Endothelial cell (in vitro differentiated cells): ENCODE measurements at regions not wholly inside any gene's neighbourhood (a gene's known extent, or its start where the extent isn't known, plus 50 kb on each side); places are given as distances from the start of the nearest gene placed in this dataset.

Experiments
- DNase-seq: peaks from one replicate; pipeline ENCODE4 v3.0.0; 2021; ENCODE audit warnings: low spot score
- H3K27ac Mint-ChIP-seq: one replicate; pipeline ENCODE4 v1.8.0; 2021; ENCODE audit warnings: mixed read lengths, inconsistent platforms; ENCODE audit not compliant: unreplicated experiment
- H3K27me3 Mint-ChIP-seq: one replicate; pipeline ENCODE4 v1.8.0; 2021; ENCODE audit warnings: mild to moderate bottlenecking, moderate library complexity, mixed read lengths, inconsistent platforms; ENCODE audit not compliant: unreplicated experiment
- H3K36me3 Mint-ChIP-seq: one replicate; pipeline ENCODE4 v1.8.0; 2021; ENCODE audit warnings: mild to moderate bottlenecking, low read depth, mixed read lengths, inconsistent platforms; ENCODE audit not compliant: unreplicated experiment
- H3K4me1 Mint-ChIP-seq: one replicate; pipeline ENCODE4 v1.8.0; 2021; ENCODE audit warnings: mild to moderate bottlenecking, mixed read lengths, inconsistent platforms; ENCODE audit not compliant: unreplicated experiment
- H3K4me3 Mint-ChIP-seq: one replicate; pipeline ENCODE4 v1.8.0; 2021; ENCODE audit warnings: mild to moderate bottlenecking, mixed read lengths, inconsistent platforms; ENCODE audit not compliant: unreplicated experiment
- H3K9me3 Mint-ChIP-seq: one replicate; pipeline ENCODE4 v1.8.0; 2021; ENCODE audit warnings: mixed read lengths, inconsistent platforms; ENCODE audit not compliant: unreplicated experiment
- TF ChIP-seq, protein P1 (sequence below): fragments of 200-600 bp; sonication (generic); IDR thresholded peaks from one replicate; pipeline ENCODE4 v1.5.0; 2021; ENCODE audit warnings: antibody characterized with exemption; ENCODE audit not compliant: unreplicated experiment

DNA sequence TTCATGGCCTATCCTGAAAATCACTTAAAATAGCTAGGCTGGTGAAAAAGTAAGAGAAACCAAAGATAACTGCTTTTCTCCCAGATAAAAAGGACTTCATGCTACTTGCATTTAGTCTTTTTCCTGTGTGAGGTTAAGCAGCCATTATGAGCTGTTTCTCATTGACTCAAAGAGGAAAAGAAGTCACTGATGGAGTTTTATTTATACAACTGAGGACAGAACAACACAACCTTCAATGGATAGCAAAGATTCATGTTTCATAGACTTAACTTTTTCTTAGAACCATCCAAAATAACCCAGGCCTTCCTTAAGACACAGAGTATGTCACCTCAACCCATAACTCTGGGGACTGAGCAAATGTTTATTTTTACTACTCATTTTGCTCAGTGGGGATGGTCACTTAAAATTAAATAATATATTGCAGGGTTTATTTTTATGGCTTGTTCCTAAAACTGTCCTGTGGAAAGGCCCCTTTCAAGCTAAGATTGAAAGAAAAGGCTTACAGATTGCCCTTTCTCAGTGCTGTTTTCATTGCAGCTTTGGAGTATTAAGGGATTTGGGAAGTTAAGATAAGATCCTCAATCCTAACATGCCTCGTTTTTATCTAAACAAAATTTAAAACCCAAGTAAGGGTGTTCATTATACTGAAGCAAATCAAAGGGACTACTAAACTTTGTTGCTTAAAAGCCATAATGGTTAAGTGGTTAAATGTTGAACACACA, 252.6 kb upstream of the MAD2L1 start:
- Mint-ChIP-seq H3K27ac (peak overlapping the region; percentile 30), H3K4me3 (no peak overlapping the region), H3K9me3 (no peaks in the 10 kb centered on the region), H3K27me3 (no peaks in the 10 kb centered on the region), H3K36me3 (no peaks in the 10 kb centered on the region), H3K4me1 (peaks cover 5% of the 10 kb centered on the region)
- TF ChIP-seq, protein P1, sequence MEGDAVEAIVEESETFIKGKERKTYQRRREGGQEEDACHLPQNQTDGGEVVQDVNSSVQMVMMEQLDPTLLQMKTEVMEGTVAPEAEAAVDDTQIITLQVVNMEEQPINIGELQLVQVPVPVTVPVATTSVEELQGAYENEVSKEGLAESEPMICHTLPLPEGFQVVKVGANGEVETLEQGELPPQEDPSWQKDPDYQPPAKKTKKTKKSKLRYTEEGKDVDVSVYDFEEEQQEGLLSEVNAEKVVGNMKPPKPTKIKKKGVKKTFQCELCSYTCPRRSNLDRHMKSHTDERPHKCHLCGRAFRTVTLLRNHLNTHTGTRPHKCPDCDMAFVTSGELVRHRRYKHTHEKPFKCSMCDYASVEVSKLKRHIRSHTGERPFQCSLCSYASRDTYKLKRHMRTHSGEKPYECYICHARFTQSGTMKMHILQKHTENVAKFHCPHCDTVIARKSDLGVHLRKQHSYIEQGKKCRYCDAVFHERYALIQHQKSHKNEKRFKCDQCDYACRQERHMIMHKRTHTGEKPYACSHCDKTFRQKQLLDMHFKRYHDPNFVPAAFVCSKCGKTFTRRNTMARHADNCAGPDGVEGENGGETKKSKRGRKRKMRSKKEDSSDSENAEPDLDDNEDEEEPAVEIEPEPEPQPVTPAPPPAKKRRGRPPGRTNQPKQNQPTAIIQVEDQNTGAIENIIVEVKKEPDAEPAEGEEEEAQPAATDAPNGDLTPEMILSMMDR: no peak
- DNase-seq: no peak

DNA sequence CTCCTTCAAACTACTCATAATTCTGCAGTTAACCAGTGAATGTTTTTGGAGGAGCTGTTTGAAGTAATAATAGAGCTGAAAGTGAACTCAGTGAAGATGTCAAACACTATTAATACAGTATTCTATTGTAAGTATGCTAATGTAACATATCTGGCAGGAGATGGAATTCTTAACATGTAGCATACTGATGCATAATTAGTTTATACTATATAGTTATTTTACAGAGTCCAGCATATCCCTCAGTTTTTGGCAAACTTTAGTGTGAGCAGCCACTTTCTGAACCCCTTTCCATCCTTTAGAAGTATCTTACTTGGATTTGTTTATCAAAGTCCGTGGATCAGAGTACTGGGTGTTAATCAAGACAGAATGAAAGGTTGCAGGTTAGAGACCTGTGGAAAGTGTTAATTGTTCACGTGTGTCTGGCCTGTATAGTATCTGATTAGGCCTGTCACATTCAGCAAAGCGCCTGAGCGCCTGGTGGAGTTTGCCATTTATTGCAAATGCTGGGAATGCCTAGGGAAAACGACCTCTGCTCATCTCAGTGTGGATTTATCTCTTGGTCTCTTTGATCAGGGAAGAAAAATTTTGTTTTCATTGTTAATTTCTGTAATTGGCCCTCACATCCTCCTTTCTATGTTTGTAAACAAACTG, 251.7 kb upstream of the MAD2L1 start:
- TF ChIP-seq, protein P1: no peak
- Mint-ChIP-seq H3K9me3 (no peaks in the 10 kb centered on the region), H3K4me3 (no peak overlapping the region), H3K27ac (no peak overlapping the region), H3K27me3 (no peaks in the 10 kb centered on the region), H3K36me3 (no peaks in the 10 kb centered on the region), H3K4me1 (peaks cover 5% of the 10 kb centered on the region)
- no peak for DNase-seq

DNA sequence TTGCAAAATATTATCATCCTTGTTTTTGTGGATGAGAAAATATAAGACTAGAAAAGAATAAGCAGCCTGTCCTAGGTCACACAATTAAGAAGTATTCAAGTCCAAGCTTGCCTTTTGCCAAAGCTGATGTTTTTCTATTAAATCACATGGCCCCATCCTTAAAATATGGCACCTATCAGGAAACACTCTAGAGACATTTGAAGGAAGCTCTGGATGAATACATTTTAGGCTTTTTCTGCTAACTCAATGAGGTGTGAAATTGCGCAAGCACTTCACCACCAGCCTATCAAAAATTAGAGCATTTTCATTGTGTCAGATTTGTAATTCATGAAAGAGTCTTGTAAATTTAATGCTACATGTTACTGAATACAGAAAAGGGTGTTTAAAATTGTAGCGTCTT, 251.1 kb upstream of the MAD2L1 start:
- H3K27ac Mint-ChIP-seq: no peak overlapping the region

DNA sequence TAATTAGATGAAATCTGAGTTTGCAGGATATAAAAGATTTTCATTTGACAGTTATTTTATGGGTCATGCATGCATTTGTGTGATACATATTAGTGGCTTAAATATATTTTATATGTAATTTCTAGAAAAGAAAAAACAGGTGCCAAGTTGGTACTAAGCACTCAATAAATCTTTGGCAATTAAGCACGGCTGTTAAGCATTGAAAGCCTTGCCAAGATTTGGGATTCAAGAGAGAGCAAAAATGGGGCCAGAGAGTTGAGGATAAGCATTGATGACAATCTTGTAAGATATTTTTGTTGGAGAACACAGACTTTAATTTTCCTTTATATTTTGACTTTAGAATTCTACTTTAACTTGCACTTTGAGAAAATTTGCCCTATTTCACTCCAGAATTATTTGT, 249.8 kb upstream of the MAD2L1 start:
- DNase-seq: no peak
- no peaks in the 10 kb centered on the region for H3K36me3 Mint-ChIP-seq
- TF ChIP-seq, protein P1: no peak
- H3K27ac Mint-ChIP-seq: no peak overlapping the region
- no peaks in the 10 kb centered on the region for H3K9me3 Mint-ChIP-seq
- no peak overlapping the region for H3K4me3 Mint-ChIP-seq
- H3K27me3 Mint-ChIP-seq: no peaks in the 10 kb centered on the region
- H3K4me1 Mint-ChIP-seq: peaks cover 5% of the 10 kb centered on the region

More for the DNA sequence above, 251.1 kb upstream of the MAD2L1 start:
- H3K36me3 Mint-ChIP-seq: no peaks in the 10 kb centered on the region
- H3K4me1 Mint-ChIP-seq: peaks cover 5% of the 10 kb centered on the region
- no peak overlapping the region for H3K4me3 Mint-ChIP-seq
- DNase-seq: no peak
- TF ChIP-seq, protein P1: no peak
- H3K27me3 Mint-ChIP-seq: no peaks in the 10 kb centered on the region
- no peaks in the 10 kb centered on the region for H3K9me3 Mint-ChIP-seq

DNA sequence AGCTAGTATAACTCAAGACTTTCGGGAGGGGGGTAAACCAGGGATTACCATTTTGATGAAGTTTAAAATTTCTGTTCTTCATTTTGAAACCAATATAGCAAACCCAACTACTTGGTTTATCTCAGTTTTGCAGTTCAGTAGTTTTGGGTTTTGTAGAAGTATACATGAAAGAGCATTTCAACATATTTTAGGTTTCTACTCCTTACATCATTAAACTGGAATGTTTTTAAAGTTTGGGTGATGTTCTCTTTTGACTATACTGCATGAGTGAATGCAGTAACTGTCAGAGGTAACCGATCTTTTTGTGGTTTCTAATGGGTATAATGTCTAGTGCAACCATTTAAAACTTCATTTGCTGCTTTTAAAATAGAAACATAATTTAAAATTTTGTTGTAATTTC, 248.3 kb upstream of the MAD2L1 start:
- H3K27ac Mint-ChIP-seq: no peak overlapping the region
- DNase-seq: no peak
- H3K27me3 Mint-ChIP-seq: no peaks in the 10 kb centered on the region

More for the DNA sequence above, 248.3 kb upstream of the MAD2L1 start:
- Mint-ChIP-seq H3K36me3 (peaks cover 3% of the 10 kb centered on the region), H3K9me3 (no peaks in the 10 kb centered on the region), H3K4me3 (no peak overlapping the region), H3K4me1 (peaks cover 5% of the 10 kb centered on the region)
- TF ChIP-seq, protein P1: no peak
